Right lobe of liver (tissue), 6 donors: ENCODE measurements at regions not wholly inside any gene's neighbourhood (a gene's known extent, or its start where the extent isn't known, plus 50 kb on each side); places are given as distances from the start of the nearest gene placed in this dataset.

ENCODE experiments used
- ATAC-seq, 4 donors: fragments of 200-7000 bp; cut with Tn5 transposase; one replicate each; pipeline ENCODE4 v1.9.1; 2020; ENCODE audit warnings: mild to moderate bottlenecking in 4 of 4, moderate library complexity in 4 of 4
- DNase-seq, 3 donors: peaks; one replicate each; pipeline ENCODE4 v3.0.0-alpha.2; 2020
- H3K27ac ChIP-seq, 3 donors: fragments of 200-600 bp; one replicate each; pipeline ENCODE4 v1.8.0; 2022
- H3K27me3 ChIP-seq, 2 donors: fragments of 200-600 bp; one replicate each; pipeline ENCODE4 v1.8.0; 2022
- H3K36me3 ChIP-seq, 4 donors: fragments of 200-600 bp; sonication (generic) in 1 of 4; one replicate each; pipeline versions ENCODE4 v1.5.1 to v1.8.0; 2017 to 2022; ENCODE audit warnings: control low read depth in 1 of 4
- H3K4me1 ChIP-seq, 4 donors: fragments of 200-600 bp; sonication (generic) in 1 of 4; one replicate each; pipeline versions ENCODE4 v1.5.1 to v1.8.0; 2017 to 2022; ENCODE audit warnings: control low read depth in 1 of 4
- H3K4me3 ChIP-seq, 3 donors: fragments of 200-600 bp; one replicate each; pipeline ENCODE4 v1.8.0; 2022
- H3K9me3 ChIP-seq, 4 donors: fragments of 200-600 bp; sonication (generic) in 1 of 4; one replicate each; pipeline versions ENCODE4 v1.5.1 to v1.8.0; 2017 to 2022; ENCODE audit warnings: control low read depth in 1 of 4
- CTCF ChIP-seq, 4 donors: fragments of 200-600 bp in 3 of 4; fragments of 450-650 bp in 1 of 4; IDR thresholded peaks; one replicate each; pipeline versions ENCODE4 v1.5.1 to v1.8.0; 2016 to 2022; ENCODE audit warnings: antibody characterized with exemption in 4 of 4, mild to moderate bottlenecking in 2 of 4
- POLR2A ChIP-seq: fragments of 450-650 bp; IDR thresholded peaks from one replicate; pipeline ENCODE4 v1.6.1; 2017; ENCODE audit warnings: antibody characterized with exemption, mild to moderate bottlenecking
- WGBS: methylation state at CpG from one replicate; pipeline ENCODE4 v1.1.6; 2018; ENCODE audit warnings: low coverage, low lambda C conversion rate; ENCODE audit not compliant: insufficient coverage; ENCODE audit errors: missing lambda C conversion rate; 5-methylcytosine and 5-hydroxymethylcytosine counted together
- intact Hi-C, 2 donors: fragments of 100-400 bp; cut with DNase I; formaldehyde crosslinking; loops; one replicate each; pipeline versions ENCODE4 v1.11.2 to v1.14.1; 2022
- donor health status: DM: no; HTN: yes; CAD: no.
- donor health status: DM: no; HTN: no; CAD: no.
- donor health status: DM: no; HTN: no; CAD: no.
- donor health status: DM: no; HTN: yes; CAD: no.
- donor health status: DM: no; HTN: yes; CAD: no.

GRCh38 chr13:71368336-71368735, 498.7 kb downstream of the DACH1 start:
- Histone ChIP-seq H3K4me3 (no peak overlapping the region), H3K9me3 (no peaks in the 10 kb centered on the region), H3K27me3 (no peaks in the 10 kb centered on the region), H3K4me1 (no peaks in the 10 kb centered on the region), H3K36me3 (no peaks in the 10 kb centered on the region), H3K27ac (no peak overlapping the region)
- TF ChIP-seq CTCF (IDR thresholded peaks at IDR 0.05) (no peak), POLR2A (no peak)
- DNase-seq (no peak), ATAC-seq (no peak)
- intact Hi-C loops, result no loop called here

- H3K9me3 ChIP-seq, result no peaks in the 10 kb centered on the region
- no peak for ATAC-seq
- H3K4me3 ChIP-seq, result no peak overlapping the region
- DNase-seq, result no peak
- no peaks in the 10 kb centered on the region for H3K4me1 ChIP-seq
- WGBS, result 38% methylated on average over 1 of the region's 1 CpG
- H3K36me3 ChIP-seq, result no peaks in the 10 kb centered on the region
- TF ChIP-seq CTCF (IDR thresholded peaks at IDR 0.05), result no peak
- H3K27ac ChIP-seq, result no peak overlapping the region
- H3K27me3 ChIP-seq, result no peaks in the 10 kb centered on the region
- intact Hi-C loops, result no loop called here
Measured at GRCh38 chr13:71360041-71360440, 507.0 kb downstream of the DACH1 start.

- intact Hi-C loops, result no loop called here
- Histone ChIP-seq H3K4me1 (no peaks in the 10 kb centered on the region), H3K9me3 (no peaks in the 10 kb centered on the region), H3K27me3 (no peaks in the 10 kb centered on the region), H3K27ac (no peak overlapping the region), H3K36me3 (no peaks in the 10 kb centered on the region), H3K4me3 (no peak overlapping the region)
- WGBS, result 59% methylated on average over 4 of the region's 4 CpGs
- ATAC-seq (no peak), DNase-seq (no peak)
- TF ChIP-seq POLR2A (no peak), CTCF (IDR thresholded peaks at IDR 0.05) (no peak)
Measured at GRCh38 chr13:71359641-71360040, 507.4 kb downstream of the DACH1 start.

- DNase-seq, result no peak
- no peak overlapping the region for H3K27ac ChIP-seq
- H3K4me3 ChIP-seq, result no peak overlapping the region
- intact Hi-C loops, result no loop called here
- no peak for ATAC-seq
- no peaks in the 10 kb centered on the region for H3K27me3 ChIP-seq
- 5% methylated on average over 1 of the region's 1 CpG for WGBS
- TF ChIP-seq POLR2A (no peak), CTCF (IDR thresholded peaks at IDR 0.05) (no peak)
- no peaks in the 10 kb centered on the region for H3K36me3 ChIP-seq
- H3K9me3 ChIP-seq, result no peaks in the 10 kb centered on the region
- no peaks in the 10 kb centered on the region for H3K4me1 ChIP-seq
Measured at GRCh38 chr13:71358218-71358617, 508.8 kb downstream of the DACH1 start.

- DNase-seq (no peak), ATAC-seq (no peak)
- H3K36me3 ChIP-seq, result no peaks in the 10 kb centered on the region
- H3K9me3 ChIP-seq, result no peaks in the 10 kb centered on the region
- H3K27me3 ChIP-seq, result no peaks in the 10 kb centered on the region
- H3K27ac ChIP-seq, result no peak overlapping the region
- H3K4me3 ChIP-seq, result no peak overlapping the region
- TF ChIP-seq POLR2A, result no peak
- no peak for TF ChIP-seq CTCF (IDR thresholded peaks at IDR 0.05)
- 69% methylated on average over 7 of the region's 7 CpGs for WGBS
- intact Hi-C loops, result no loop called here
- H3K4me1 ChIP-seq, result no peaks in the 10 kb centered on the region
Measured at GRCh38 chr13:71355010-71355409, 512.0 kb downstream of the DACH1 start.
